Vagina (tissue), 2 donors: ENCODE measurements at regions not wholly inside any gene's neighbourhood (a gene's known extent, or its start where the extent isn't known, plus 50 kb on each side); places are given as distances from the start of the nearest gene placed in this dataset.

Source experiments
- DNase-seq, 2 donors: peaks; one replicate each; pipeline ENCODE4 v3.0.0-alpha.2; 2017; ENCODE audit errors: extremely low spot score in 2 of 2
- H3K27ac ChIP-seq: fragments of 200-600 bp; sonication (generic); one replicate; pipeline ENCODE4 v1.5.1; 2019
- H3K27me3 ChIP-seq: fragments of 200-600 bp; sonication (generic); one replicate; pipeline ENCODE4 v1.5.1; 2019
- H3K36me3 ChIP-seq, 2 donors: fragments of 200-600 bp; sonication (generic); one replicate each; pipeline ENCODE4 v1.5.1; 2017 to 2019
- H3K4me1 ChIP-seq: fragments of 200-600 bp; sonication (generic); one replicate; pipeline ENCODE4 v1.5.1; 2019
- H3K4me3 ChIP-seq, 2 donors: fragments of 200-600 bp; sonication (generic); 1 replicate in 1 of 2; 2 replicates in 1 of 2; pipeline ENCODE4 v1.5.1; 2016 to 2019
- H3K9me3 ChIP-seq: fragments of 200-600 bp; sonication (generic); one replicate; pipeline ENCODE4 v1.5.1; 2019
- CTCF ChIP-seq, 3 experiments: fragments of 450-650 bp in 2 of 3; fragments of 200-600 bp in 1 of 3; sonication (generic) in 1 of 3; IDR thresholded peaks; one replicate each; pipeline ENCODE4 v1.5.1; 2017 to 2019; ENCODE audit warnings: antibody characterized with exemption in 3 of 3, mild to moderate bottlenecking in 2 of 3, moderate library complexity in 2 of 3
- POLR2A ChIP-seq, 2 donors: fragments of 450-650 bp; IDR thresholded peaks; one replicate each; pipeline ENCODE4 v1.6.1; 2017; ENCODE audit warnings: antibody characterized with exemption in 2 of 2, mild to moderate bottlenecking in 2 of 2, moderate library complexity in 2 of 2
- POLR2AphosphoS5 ChIP-seq, 2 donors: sonication (generic); formaldehyde crosslinking; IDR thresholded peaks; one replicate each; pipeline ENCODE4 v1.9.0; 2017; ENCODE audit warnings: antibody characterized with exemption in 2 of 2, mild to moderate bottlenecking in 2 of 2, low read depth in 1 of 2; ENCODE audit not compliant: insufficient read depth in 1 of 2
- intact Hi-C: fragments of 100-400 bp; cut with DNase I; formaldehyde crosslinking; loops from one replicate; pipeline ENCODE4 v1.15.1; 2023

DNA sequence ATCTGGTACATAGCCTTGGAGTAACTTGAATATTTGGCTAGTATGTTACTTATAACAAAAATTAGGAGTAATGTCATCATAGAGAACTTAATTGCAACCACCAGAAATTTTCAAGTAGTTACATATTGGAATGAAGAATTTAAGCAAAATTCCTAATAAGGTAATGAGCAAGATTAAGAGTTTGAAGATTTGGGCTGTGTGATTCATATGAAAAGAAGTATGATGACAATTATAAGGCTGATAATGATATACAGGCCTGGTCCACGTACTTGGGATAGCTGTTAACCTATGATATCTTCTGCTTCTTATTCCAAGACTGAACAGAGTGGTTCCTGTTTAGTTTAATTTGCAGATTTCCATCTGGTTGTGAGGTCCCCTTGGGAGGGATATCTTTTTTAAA, 463.9 kb downstream of the RAPGEF2 start:
- no peak for DNase-seq
- intact Hi-C loops, result loop anchor here (5.0 kb wide), 1 partner anchor 449 kb away; no protein-coding TSS in a partner anchor
- H3K27me3 ChIP-seq, result no peaks in the 10 kb centered on the region
- no peaks in the 10 kb centered on the region for H3K4me1 ChIP-seq
- H3K36me3 ChIP-seq, result no peaks in the 10 kb centered on the region
- peaks cover 4% of the 10 kb centered on the region for H3K9me3 ChIP-seq
- H3K4me3 ChIP-seq, result no peak overlapping the region
- H3K27ac ChIP-seq, result no peak overlapping the region
- no peak for TF ChIP-seq POLR2A (IDR thresholded peaks at IDR 0.05)
- TF ChIP-seq CTCF (IDR thresholded peaks at IDR 0.05), result no peak
- TF ChIP-seq POLR2AphosphoS5 (IDR thresholded peaks at IDR 0.05; ENCODE audit: insufficient read depth in 1 of 2, low read depth in 1 of 2), result no peak

DNA sequence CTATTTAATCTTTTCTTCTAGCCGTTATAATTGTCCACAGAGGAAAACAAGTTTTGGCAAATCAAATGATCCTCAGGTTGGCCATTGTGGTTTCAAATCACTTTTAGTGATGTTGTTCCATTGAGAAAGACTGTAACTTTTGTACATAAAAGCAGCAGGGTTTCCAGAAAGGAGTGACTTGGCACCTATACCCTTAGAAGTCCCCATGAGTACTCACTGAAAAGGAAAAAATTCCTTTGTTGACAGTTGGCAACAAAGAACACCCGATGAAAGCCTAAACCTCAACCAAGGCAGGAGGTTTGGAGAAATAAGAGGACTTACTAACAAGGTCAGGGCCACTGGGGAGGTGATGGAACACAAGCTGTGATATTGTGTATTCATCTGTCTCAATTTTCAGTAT, 474.4 kb downstream of the RAPGEF2 start:
- H3K36me3 ChIP-seq, result no peaks in the 10 kb centered on the region
- no peaks in the 10 kb centered on the region for H3K9me3 ChIP-seq
- TF ChIP-seq POLR2A (IDR thresholded peaks at IDR 0.05), result no peak
- no peak for TF ChIP-seq POLR2AphosphoS5 (IDR thresholded peaks at IDR 0.05; ENCODE audit: insufficient read depth in 1 of 2, low read depth in 1 of 2)
- no peak for TF ChIP-seq CTCF (IDR thresholded peaks at IDR 0.05)
- H3K27ac ChIP-seq, result no peak overlapping the region
- no peaks in the 10 kb centered on the region for H3K27me3 ChIP-seq
- no peak for DNase-seq
- intact Hi-C loops, result no loop called here
- no peak overlapping the region for H3K4me3 ChIP-seq
- H3K4me1 ChIP-seq, result no peaks in the 10 kb centered on the region

DNA sequence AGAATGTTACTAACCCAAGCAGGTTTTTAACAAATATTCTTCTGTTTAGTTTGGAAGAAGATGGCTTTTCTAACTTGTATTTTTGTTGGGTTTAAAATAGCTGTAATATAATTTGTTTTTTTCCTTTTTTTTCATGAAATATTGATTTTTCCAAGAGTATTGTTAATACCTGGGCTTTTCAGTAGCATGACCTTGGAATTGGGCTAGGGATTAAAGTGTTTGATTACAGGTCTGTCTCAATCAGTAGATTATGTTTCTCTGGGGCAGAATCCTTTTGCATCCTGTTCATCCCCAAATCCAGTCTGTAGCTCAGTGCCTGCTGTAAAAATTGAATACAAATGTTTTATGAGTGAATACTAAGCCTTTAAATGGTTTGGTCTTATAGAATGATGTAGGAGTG, 479.8 kb downstream of the RAPGEF2 start:
- intact Hi-C loops, result no loop called here

GRCh38 chr4:159592898-159593556, 490.1 kb downstream of the RAPGEF2 start:
- H3K4me3 ChIP-seq, result no peak overlapping the region
- no peaks in the 10 kb centered on the region for H3K4me1 ChIP-seq
- no peak for DNase-seq
- intact Hi-C loops, result no loop called here
- no peak overlapping the region for H3K27ac ChIP-seq
- H3K36me3 ChIP-seq, result no peaks in the 10 kb centered on the region
- TF ChIP-seq POLR2AphosphoS5 (IDR thresholded peaks at IDR 0.05; ENCODE audit: insufficient read depth in 1 of 2, low read depth in 1 of 2) (no peak), CTCF (IDR thresholded peaks at IDR 0.05) (no peak), POLR2A (IDR thresholded peaks at IDR 0.05) (no peak)
- no peaks in the 10 kb centered on the region for H3K9me3 ChIP-seq
- H3K27me3 ChIP-seq, result no peaks in the 10 kb centered on the region

More for the DNA sequence above, 479.8 kb downstream of the RAPGEF2 start:
- no peak for DNase-seq
- no peaks in the 10 kb centered on the region for H3K27me3 ChIP-seq
- no peaks in the 10 kb centered on the region for H3K36me3 ChIP-seq
- no peak overlapping the region for H3K4me3 ChIP-seq
- no peak for TF ChIP-seq POLR2A (IDR thresholded peaks at IDR 0.05)
- no peak for TF ChIP-seq CTCF (IDR thresholded peaks at IDR 0.05)
- TF ChIP-seq POLR2AphosphoS5 (IDR thresholded peaks at IDR 0.05; ENCODE audit: insufficient read depth in 1 of 2, low read depth in 1 of 2), result no peak
- no peaks in the 10 kb centered on the region for H3K4me1 ChIP-seq
- H3K27ac ChIP-seq, result no peak overlapping the region
- H3K9me3 ChIP-seq, result no peaks in the 10 kb centered on the region

- intact Hi-C loops, result no loop called here
- no peaks in the 10 kb centered on the region for H3K4me1 ChIP-seq
- no peaks in the 10 kb centered on the region for H3K27me3 ChIP-seq
- H3K27ac ChIP-seq, result no peak overlapping the region
- TF ChIP-seq POLR2AphosphoS5 (IDR thresholded peaks at IDR 0.05; ENCODE audit: insufficient read depth in 1 of 2, low read depth in 1 of 2) (no peak), CTCF (IDR thresholded peaks at IDR 0.05) (no peak), POLR2A (IDR thresholded peaks at IDR 0.05) (no peak)
- no peaks in the 10 kb centered on the region for H3K36me3 ChIP-seq
- no peak overlapping the region for H3K4me3 ChIP-seq
- no peaks in the 10 kb centered on the region for H3K9me3 ChIP-seq
- no peak for DNase-seq
Measured at GRCh38 chr4:159593681-159594080, 490.8 kb downstream of the RAPGEF2 start.
